ENCODE measurements at regions not wholly inside any gene's neighbourhood (a gene's known extent, or its start where the extent isn't known, plus 50 kb on each side); places are given as distances from the start of the nearest gene placed in this dataset.

DNA sequence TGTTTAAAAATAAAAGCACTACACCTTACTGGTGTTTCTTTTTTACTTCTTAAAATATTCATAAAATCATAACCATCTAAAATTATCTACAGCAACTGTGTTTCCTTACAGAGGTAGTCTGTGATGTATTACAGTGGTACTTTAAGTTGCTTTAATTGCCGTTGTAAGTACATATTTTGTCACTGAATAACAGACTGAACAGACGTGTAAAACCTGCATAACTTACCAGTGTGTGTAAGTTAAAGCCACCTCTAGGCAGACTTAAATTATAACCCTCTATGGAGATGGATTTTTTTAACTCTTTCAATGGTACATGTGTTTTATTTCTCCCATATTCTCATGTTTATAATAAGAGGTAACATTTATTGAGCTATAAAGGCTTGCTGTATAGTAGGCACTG lies 166.8 kb downstream of the NR4A2 start:
- TF ChIP-seq, protein P1, sequence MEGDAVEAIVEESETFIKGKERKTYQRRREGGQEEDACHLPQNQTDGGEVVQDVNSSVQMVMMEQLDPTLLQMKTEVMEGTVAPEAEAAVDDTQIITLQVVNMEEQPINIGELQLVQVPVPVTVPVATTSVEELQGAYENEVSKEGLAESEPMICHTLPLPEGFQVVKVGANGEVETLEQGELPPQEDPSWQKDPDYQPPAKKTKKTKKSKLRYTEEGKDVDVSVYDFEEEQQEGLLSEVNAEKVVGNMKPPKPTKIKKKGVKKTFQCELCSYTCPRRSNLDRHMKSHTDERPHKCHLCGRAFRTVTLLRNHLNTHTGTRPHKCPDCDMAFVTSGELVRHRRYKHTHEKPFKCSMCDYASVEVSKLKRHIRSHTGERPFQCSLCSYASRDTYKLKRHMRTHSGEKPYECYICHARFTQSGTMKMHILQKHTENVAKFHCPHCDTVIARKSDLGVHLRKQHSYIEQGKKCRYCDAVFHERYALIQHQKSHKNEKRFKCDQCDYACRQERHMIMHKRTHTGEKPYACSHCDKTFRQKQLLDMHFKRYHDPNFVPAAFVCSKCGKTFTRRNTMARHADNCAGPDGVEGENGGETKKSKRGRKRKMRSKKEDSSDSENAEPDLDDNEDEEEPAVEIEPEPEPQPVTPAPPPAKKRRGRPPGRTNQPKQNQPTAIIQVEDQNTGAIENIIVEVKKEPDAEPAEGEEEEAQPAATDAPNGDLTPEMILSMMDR (IDR thresholded peaks at IDR 0.05): no peak
- no peak for TF ChIP-seq POLR2A (IDR thresholded peaks at IDR 0.05)

Measured in ovary (tissue), 3 donors.